Body of pancreas (tissue), 4 donors: ENCODE measurements at regions not wholly inside any gene's neighbourhood (a gene's known extent, or its start where the extent isn't known, plus 50 kb on each side); places are given as distances from the start of the nearest gene placed in this dataset.

Experiments used
- ATAC-seq: fragments of 150-250 bp; one replicate; pipeline ENCODE4 v1.9.1; 2016
- DNase-seq, 4 donors: peaks; one replicate each; pipeline ENCODE4 v3.0.0-alpha.2; 2019
- H3K27ac ChIP-seq, 4 donors: fragments of 200-600 bp; sonication (generic); 1 replicate in 3 of 4; 2 replicates in 1 of 4; pipeline versions ENCODE4 v1.5.1 to v1.6.1; 2016 to 2019; ENCODE audit warnings: mild to moderate bottlenecking in 1 of 4, mixed read lengths in 1 of 4, moderate library complexity in 1 of 4
- H3K27me3 ChIP-seq, 2 donors: fragments of 200-600 bp; sonication (generic); one replicate each; pipeline ENCODE4 v1.6.0; 2016; ENCODE audit warnings: mild to moderate bottlenecking in 1 of 2
- H3K36me3 ChIP-seq, 2 donors: fragments of 200-600 bp; sonication (generic); replicated peaks in 1 of 2; 2 replicates each; pipeline ENCODE4 v1.5.1; 2016; ENCODE audit warnings: low read depth in 2 of 2; ENCODE audit not compliant: insufficient read depth in 1 of 2
- H3K4me1 ChIP-seq: fragments of 200-600 bp; sonication (generic); one replicate; pipeline ENCODE4 v1.6.0; 2016
- H3K4me3 ChIP-seq, 2 donors: fragments of 200-600 bp; sonication (generic); 1 replicate in 1 of 2; 2 replicates in 1 of 2; pipeline ENCODE4 v1.5.1; 2016 to 2019
- H3K9me3 ChIP-seq, 3 donors: fragments of 200-600 bp; sonication (generic); 1 replicate in 2 of 3; 2 replicates in 1 of 3; pipeline ENCODE4 v1.5.1; 2016
- POLR2A ChIP-seq, 3 donors: fragments of 450-650 bp; IDR thresholded peaks; one replicate each; pipeline ENCODE4 v1.6.1; 2016; ENCODE audit warnings: antibody characterized with exemption in 3 of 3, mild to moderate bottlenecking in 2 of 3
- WGBS, 2 donors: methylation state at CpG; one replicate each; pipeline ENCODE4 v1.1.5; 2017; 5-methylcytosine and 5-hydroxymethylcytosine counted together
- intact Hi-C: fragments of 100-400 bp; cut with DNase I; formaldehyde crosslinking; loops from one replicate; pipeline ENCODE4 v1.15.1; 2023
- TF ChIP-seq, protein P1 (sequence below), 7 experiments: fragments of 450-650 bp in 4 of 7; fragments of 200-600 bp in 3 of 7; sonication (generic) in 3 of 7; IDR thresholded peaks; one replicate each; pipeline ENCODE4 v1.5.1; 2016 to 2019; ENCODE audit warnings: antibody characterized with exemption in 7 of 7

DNA sequence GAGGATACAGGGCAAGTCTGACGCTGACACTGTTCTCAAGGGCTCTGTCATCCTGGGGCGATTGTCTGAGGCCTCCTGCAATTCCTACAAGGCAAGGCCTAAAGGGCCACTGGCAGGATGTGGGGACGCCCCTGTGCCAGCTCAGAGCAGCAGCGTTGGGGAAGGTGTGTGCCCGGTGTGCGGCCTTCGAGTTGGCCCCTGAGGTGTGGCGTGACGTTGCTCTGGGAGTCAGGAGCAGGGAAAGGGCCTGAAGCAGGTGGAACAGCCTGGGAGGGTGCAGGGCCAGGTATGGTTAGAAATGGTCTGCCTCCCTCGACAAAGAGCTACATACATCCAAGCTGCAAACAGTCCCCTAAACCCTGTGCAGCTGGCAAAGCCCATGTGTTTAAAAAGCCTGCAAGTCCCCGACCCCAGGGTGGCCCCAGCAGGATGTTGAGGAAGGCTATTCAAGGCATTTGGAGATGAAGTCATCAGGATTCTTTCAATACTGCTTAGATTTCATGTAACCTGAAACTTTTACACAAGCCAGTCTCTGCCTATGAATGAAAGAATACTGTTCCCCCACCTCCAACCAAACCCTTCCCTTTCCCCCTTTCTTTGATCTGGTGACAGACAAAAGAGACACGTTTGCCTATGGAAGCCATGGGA lies 142.5 kb upstream of the TNS3 start:
- no peaks in the 10 kb centered on the region for H3K36me3 ChIP-seq
- DNase-seq (no peak), ATAC-seq (no peak)
- intact Hi-C loops, result no loop called here
- H3K27ac ChIP-seq, result no peak overlapping the region
- 85% methylated on average over 7 to 12 of the region's 12 CpGs for WGBS, 2 donors
- H3K9me3 ChIP-seq, result no peaks in the 10 kb centered on the region
- H3K27me3 ChIP-seq, result no peaks in the 10 kb centered on the region
- no peak for TF ChIP-seq POLR2A (IDR thresholded peaks at IDR 0.05)
- TF ChIP-seq, protein P1, sequence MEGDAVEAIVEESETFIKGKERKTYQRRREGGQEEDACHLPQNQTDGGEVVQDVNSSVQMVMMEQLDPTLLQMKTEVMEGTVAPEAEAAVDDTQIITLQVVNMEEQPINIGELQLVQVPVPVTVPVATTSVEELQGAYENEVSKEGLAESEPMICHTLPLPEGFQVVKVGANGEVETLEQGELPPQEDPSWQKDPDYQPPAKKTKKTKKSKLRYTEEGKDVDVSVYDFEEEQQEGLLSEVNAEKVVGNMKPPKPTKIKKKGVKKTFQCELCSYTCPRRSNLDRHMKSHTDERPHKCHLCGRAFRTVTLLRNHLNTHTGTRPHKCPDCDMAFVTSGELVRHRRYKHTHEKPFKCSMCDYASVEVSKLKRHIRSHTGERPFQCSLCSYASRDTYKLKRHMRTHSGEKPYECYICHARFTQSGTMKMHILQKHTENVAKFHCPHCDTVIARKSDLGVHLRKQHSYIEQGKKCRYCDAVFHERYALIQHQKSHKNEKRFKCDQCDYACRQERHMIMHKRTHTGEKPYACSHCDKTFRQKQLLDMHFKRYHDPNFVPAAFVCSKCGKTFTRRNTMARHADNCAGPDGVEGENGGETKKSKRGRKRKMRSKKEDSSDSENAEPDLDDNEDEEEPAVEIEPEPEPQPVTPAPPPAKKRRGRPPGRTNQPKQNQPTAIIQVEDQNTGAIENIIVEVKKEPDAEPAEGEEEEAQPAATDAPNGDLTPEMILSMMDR (IDR thresholded peaks at IDR 0.05), result no peak
- H3K4me1 ChIP-seq, result peaks cover 13% of the 10 kb centered on the region
- no peak overlapping the region for H3K4me3 ChIP-seq

DNA sequence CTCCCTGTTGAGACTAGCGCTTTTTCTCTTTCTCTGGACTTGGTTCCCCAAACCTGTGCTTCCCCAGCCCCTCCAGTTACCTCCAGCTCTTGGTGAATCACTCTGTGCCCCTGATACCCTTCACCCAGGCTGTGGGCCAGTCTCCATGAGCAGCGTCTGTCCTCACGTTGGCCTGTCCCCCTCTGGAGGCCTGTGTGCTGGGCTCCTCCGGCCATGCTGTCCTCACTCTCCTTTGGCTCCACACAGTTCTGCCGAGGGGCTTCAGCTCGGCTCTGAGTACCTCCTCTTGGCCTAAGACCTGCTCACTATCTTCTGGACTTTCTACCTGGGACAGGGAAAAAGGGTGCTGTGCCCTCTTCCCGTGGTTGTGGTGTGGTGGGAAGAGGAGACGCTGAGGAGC lies 140.2 kb upstream of the TNS3 start:
- DNase-seq (no peak), ATAC-seq (no peak)
- Histone ChIP-seq H3K9me3 (no peaks in the 10 kb centered on the region), H3K4me3 (no peak overlapping the region), H3K4me1 (peaks cover 13% of the 10 kb centered on the region), H3K27ac (no peak overlapping the region), H3K36me3 (no peaks in the 10 kb centered on the region), H3K27me3 (no peaks in the 10 kb centered on the region)
- 91 to 97% methylated on average over 8 of the region's 8 CpGs for WGBS, 2 donors
- TF ChIP-seq, protein P1 (IDR thresholded peaks at IDR 0.05), result no peak
- no peak for TF ChIP-seq POLR2A (IDR thresholded peaks at IDR 0.05)
- intact Hi-C loops, result no loop called here

DNA sequence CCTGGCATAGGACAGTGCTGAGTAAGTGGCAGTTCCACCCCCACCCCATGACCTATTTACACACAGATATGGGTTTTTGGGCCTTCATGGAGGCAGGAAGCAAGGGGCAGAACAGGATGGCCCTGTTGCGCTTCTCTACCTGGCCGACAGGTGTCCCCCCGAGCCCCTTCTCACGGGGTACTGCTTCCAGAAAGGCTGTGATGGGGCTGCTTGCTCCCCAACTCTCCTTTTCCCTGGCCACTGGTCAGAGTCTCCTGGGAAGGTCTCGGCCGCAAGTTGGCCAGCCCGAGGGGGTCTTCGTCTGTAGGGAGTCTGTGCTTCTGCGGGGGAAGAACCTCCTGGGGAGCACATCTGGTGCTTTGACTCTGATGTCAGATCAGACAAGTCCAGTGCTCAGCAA lies 139.8 kb upstream of the TNS3 start:
- ATAC-seq (no peak), DNase-seq (no peak)
- no peak for TF ChIP-seq POLR2A (IDR thresholded peaks at IDR 0.05)
- TF ChIP-seq, protein P1 (IDR thresholded peaks at IDR 0.05), result no peak
- H3K27me3 ChIP-seq, result no peaks in the 10 kb centered on the region
- H3K9me3 ChIP-seq, result no peaks in the 10 kb centered on the region
- H3K36me3 ChIP-seq, result no peaks in the 10 kb centered on the region
- WGBS, 2 donors, result 90 to 92% methylated on average over 9 of the region's 9 CpGs
- peaks cover 13% of the 10 kb centered on the region for H3K4me1 ChIP-seq
- H3K4me3 ChIP-seq, result no peak overlapping the region
- intact Hi-C loops, result no loop called here
- H3K27ac ChIP-seq, result no peak overlapping the region

DNA sequence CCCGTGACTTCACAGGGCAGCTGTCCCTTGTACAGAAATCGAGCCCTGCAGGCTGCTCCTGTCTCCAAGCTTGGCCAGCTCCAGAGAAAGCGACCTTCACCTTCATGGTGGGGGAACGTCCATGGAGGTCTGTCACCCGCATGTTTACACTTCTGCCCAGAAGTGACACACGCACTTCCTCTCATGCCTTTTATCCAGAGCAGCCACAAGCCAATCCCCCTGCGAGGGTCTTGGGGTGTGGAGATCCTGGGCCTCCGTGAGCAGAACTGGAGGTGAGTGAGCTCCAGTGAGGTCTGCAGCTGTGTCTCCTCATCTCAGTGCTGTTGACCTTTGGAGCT lies 139.0 kb upstream of the TNS3 start:
- no peaks in the 10 kb centered on the region for H3K27me3 ChIP-seq
- H3K4me3 ChIP-seq, result no peak overlapping the region
- intact Hi-C loops, result no loop called here
- DNase-seq, result no peak
- WGBS, 2 donors, result 78 to 82% methylated on average over 6 to 8 of the region's 8 CpGs
- H3K4me1 ChIP-seq, result peaks cover 13% of the 10 kb centered on the region
- ATAC-seq, result no peak
- H3K27ac ChIP-seq, result no peak overlapping the region
- TF ChIP-seq, protein P1 (IDR thresholded peaks at IDR 0.05), result no peak
- TF ChIP-seq POLR2A (IDR thresholded peaks at IDR 0.05), result no peak
- no peaks in the 10 kb centered on the region for H3K9me3 ChIP-seq
- H3K36me3 ChIP-seq, result no peaks in the 10 kb centered on the region
